Transverse colon (tissue), 4 donors: ENCODE measurements at regions not wholly inside any gene's neighbourhood (a gene's known extent, or its start where the extent isn't known, plus 50 kb on each side); places are given as distances from the start of the nearest gene placed in this dataset.

Source experiments
- DNase-seq: peaks from one replicate; pipeline ENCODE4 v3.0.0-alpha.2; 2019
- H3K27ac ChIP-seq, 4 donors: fragments of 200-600 bp; sonication (generic); 2 replicates each; pipeline ENCODE4 v1.5.1; 2016 to 2018; ENCODE audit warnings: inconsistent platforms in 4 of 4
- H3K27me3 ChIP-seq: fragments of 200-600 bp; sonication (generic); 2 replicates; pipeline ENCODE4 v1.5.1; 2017; ENCODE audit warnings: inconsistent platforms
- H3K36me3 ChIP-seq, 4 donors: fragments of 200-600 bp; sonication (generic); 2 replicates each; pipeline ENCODE4 v1.5.1; 2017 to 2019; ENCODE audit warnings: inconsistent platforms in 4 of 4
- H3K4me1 ChIP-seq, 4 donors: fragments of 200-600 bp; sonication (generic); 2 replicates each; pipeline ENCODE4 v1.5.1; 2017 to 2020; ENCODE audit warnings: inconsistent platforms in 4 of 4
- H3K4me3 ChIP-seq, 4 donors: fragments of 200-600 bp; sonication (generic); 1 replicate in 1 of 4; 2 replicates in 3 of 4; pipeline versions ENCODE4 v1.5.1 to v1.6.1; 2017 to 2019; ENCODE audit warnings: inconsistent platforms in 4 of 4
- H3K9me3 ChIP-seq, 2 donors: fragments of 200-600 bp; sonication (generic); 2 replicates each; pipeline ENCODE4 v1.5.1; 2017 to 2019; ENCODE audit warnings: inconsistent platforms in 2 of 2
- EP300 ChIP-seq: sonication (generic); formaldehyde crosslinking; IDR thresholded peaks from one replicate; pipeline ENCODE4 v1.6.1; 2017; ENCODE audit warnings: antibody characterized with exemption, low read depth
- POLR2A ChIP-seq: fragments of 450-650 bp; IDR thresholded peaks from one replicate; pipeline ENCODE4 v1.6.1; 2016; ENCODE audit warnings: antibody characterized with exemption, mild to moderate bottlenecking, moderate library complexity
- POLR2AphosphoS5 ChIP-seq, 3 donors: sonication (generic); formaldehyde crosslinking; IDR thresholded peaks; one replicate each; pipeline ENCODE4 v1.6.1; 2016; ENCODE audit warnings: antibody characterized with exemption in 3 of 3
- WGBS, 2 donors: methylation state at CpG; one replicate each; pipeline ENCODE4 v1.1.5; 2018; ENCODE audit warnings: low coverage in 1 of 2; 5-methylcytosine and 5-hydroxymethylcytosine counted together
- in situ Hi-C, 4 donors: fragments of 200-750 bp; cut with MboI; loops; one replicate each; pipeline versions ENCODE4 v1.15.0 to v1.15.1; 2017; ENCODE audit warnings: low sequenced_read_pairs in 3 of 4, low pct_ligation_motif_present in 1 of 4, low pct_unique_long_range_greater_than_20kb in 1 of 4
- intact Hi-C: fragments of 100-400 bp; cut with DNase I; formaldehyde crosslinking; loops from one replicate; pipeline ENCODE4 v1.15.1; 2023; ENCODE audit warnings: low total_unique reads
- TF ChIP-seq, protein P1 (sequence below), 5 experiments: fragments of 200-600 bp in 3 of 5; fragments of 450-650 bp in 2 of 5; sonication (generic) in 3 of 5; IDR thresholded peaks; 1 replicate in 2 of 5; 2 replicates in 3 of 5; pipeline ENCODE4 v1.5.1; 2016 to 2017; ENCODE audit warnings: antibody characterized with exemption in 5 of 5, inconsistent platforms in 3 of 5, mild to moderate bottlenecking in 2 of 5, moderate library complexity in 1 of 5

DNA sequence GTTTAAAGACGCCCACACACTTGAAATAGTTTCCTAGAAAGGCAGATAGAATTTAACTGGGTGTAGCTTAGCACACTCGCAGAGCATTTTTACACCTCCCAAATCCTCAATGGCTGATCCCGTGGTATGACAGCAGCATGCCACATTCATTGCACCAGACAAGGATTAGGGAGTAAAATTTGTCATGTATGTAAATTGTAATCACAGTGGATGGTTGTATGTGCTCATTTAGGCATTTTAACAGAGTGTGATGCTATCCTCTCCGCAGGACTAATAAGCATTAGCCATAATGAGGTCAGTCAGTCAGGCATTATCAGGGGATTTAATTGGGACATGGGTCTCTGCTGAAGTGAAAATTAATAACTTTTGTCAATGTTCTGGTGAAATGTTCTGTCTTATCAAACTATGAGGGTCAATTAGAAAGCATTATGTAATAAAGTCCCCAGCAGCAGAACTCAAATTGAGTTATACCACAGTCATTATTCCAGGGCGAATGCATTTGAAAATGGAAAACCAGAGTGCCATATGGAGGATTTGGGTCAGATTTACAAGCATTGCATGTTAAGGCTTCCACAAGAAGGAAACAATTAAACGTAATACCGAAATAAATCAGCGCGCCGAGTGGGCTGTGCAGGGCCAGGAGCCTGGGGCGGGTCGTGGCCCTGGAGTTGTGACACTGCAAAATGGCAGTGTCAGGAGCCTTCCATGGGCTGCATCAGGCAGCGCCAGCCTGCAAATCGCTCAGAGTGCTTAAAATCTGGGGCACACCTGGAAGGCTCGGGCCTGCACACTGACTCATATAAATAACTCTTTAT is 602.2 kb downstream of the BNC2 start:
- H3K9me3 ChIP-seq: no peaks in the 10 kb centered on the region
- in situ Hi-C loops (loop anchor here in 1 of 4 donors (10.0 kb wide), 1 partner anchor 57 kb away; no protein-coding TSS in a partner anchor), intact Hi-C loops (no loop called here)
- H3K36me3 ChIP-seq: no peaks in the 10 kb centered on the region
- peak overlapping the region in 1 of 4 donors; percentile 38 for H3K4me3 ChIP-seq
- TF ChIP-seq POLR2AphosphoS5 (IDR thresholded peaks at IDR 0.05) (no peak), EP300 (no peak)
- TF ChIP-seq, protein P1, sequence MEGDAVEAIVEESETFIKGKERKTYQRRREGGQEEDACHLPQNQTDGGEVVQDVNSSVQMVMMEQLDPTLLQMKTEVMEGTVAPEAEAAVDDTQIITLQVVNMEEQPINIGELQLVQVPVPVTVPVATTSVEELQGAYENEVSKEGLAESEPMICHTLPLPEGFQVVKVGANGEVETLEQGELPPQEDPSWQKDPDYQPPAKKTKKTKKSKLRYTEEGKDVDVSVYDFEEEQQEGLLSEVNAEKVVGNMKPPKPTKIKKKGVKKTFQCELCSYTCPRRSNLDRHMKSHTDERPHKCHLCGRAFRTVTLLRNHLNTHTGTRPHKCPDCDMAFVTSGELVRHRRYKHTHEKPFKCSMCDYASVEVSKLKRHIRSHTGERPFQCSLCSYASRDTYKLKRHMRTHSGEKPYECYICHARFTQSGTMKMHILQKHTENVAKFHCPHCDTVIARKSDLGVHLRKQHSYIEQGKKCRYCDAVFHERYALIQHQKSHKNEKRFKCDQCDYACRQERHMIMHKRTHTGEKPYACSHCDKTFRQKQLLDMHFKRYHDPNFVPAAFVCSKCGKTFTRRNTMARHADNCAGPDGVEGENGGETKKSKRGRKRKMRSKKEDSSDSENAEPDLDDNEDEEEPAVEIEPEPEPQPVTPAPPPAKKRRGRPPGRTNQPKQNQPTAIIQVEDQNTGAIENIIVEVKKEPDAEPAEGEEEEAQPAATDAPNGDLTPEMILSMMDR (IDR thresholded peaks at IDR 0.05): no peak
- H3K27ac ChIP-seq: peak overlapping the region in 3 of 4 donors; percentile 50 to 55 (median 54)
- H3K27me3 ChIP-seq: no peaks in the 10 kb centered on the region
- peaks cover 0 to 15% (median 2%) of the 10 kb centered on the region in 4 donors for H3K4me1 ChIP-seq
- 59 to 85% methylated on average over 4 to 15 of the region's 15 CpGs for WGBS, 2 donors
- DNase-seq: no peak

DNA sequence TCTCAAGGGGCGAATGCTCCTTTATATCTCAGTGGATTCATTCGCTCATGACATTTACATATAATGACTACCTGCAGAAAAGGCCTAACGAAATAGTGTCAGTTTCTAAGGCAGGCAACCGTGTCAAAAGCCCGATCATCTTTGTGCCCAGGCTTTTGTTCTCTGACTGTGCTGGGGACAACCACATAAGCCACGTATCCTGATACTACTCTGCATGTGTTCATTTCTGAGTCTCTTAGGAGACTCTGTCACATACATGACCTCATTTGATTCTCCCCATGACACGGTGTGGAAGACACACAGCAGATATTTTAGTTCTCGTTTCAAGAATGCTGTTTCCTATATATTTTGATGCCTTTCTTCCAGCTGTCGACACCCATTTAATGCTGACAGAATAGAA is 598.5 kb downstream of the BNC2 start:
- no peak for DNase-seq
- peaks cover 0 to 12% (median 2%) of the 10 kb centered on the region in 4 donors for H3K4me1 ChIP-seq
- 74 to 81% methylated on average over 9 of the region's 9 CpGs for WGBS, 2 donors

DNA sequence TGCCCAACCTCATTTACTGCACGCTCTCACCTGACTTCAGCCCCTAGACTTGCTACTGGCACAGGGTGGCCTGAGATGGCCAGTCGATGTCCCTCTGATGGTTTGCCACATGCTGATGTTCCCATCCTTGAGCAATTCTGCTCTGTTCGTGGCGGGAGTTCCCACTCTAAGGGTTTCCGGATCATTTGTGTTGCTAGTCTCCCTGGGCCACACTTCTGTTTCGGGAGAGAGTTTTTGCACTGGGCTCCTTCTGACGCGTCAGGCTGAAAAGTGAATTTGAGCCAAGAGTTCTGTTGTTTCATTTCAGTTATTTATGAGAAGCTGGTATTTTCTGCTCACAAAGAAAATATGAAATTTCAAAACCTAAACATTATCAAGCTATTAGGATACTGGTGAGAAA is 597.7 kb downstream of the BNC2 start:
- H3K27me3 ChIP-seq: no peaks in the 10 kb centered on the region
- in situ Hi-C loops (no loop called here), intact Hi-C loops (no loop called here)
- no peak overlapping the region for H3K4me3 ChIP-seq
- TF ChIP-seq, protein P1 (IDR thresholded peaks at IDR 0.05): no peak
- TF ChIP-seq POLR2A: no peak
- TF ChIP-seq EP300: no peak
- no peak for TF ChIP-seq POLR2AphosphoS5 (IDR thresholded peaks at IDR 0.05)
- H3K4me1 ChIP-seq: peaks cover 0 to 4% (median under 1%) of the 10 kb centered on the region in 4 donors
- no peaks in the 10 kb centered on the region for H3K36me3 ChIP-seq
- no peak for DNase-seq
- no peak overlapping the region for H3K27ac ChIP-seq
- WGBS, 2 donors: 77 to 85% methylated on average over 4 to 8 of the region's 8 CpGs
- H3K9me3 ChIP-seq: no peaks in the 10 kb centered on the region

More for the DNA sequence above, 598.5 kb downstream of the BNC2 start:
- in situ Hi-C loops: no loop called here
- H3K9me3 ChIP-seq: no peaks in the 10 kb centered on the region
- intact Hi-C loops: no loop called here
- no peak for TF ChIP-seq POLR2AphosphoS5 (IDR thresholded peaks at IDR 0.05)
- no peak overlapping the region for H3K4me3 ChIP-seq
- no peaks in the 10 kb centered on the region for H3K36me3 ChIP-seq
- H3K27ac ChIP-seq: no peak overlapping the region
- no peaks in the 10 kb centered on the region for H3K27me3 ChIP-seq

DNA sequence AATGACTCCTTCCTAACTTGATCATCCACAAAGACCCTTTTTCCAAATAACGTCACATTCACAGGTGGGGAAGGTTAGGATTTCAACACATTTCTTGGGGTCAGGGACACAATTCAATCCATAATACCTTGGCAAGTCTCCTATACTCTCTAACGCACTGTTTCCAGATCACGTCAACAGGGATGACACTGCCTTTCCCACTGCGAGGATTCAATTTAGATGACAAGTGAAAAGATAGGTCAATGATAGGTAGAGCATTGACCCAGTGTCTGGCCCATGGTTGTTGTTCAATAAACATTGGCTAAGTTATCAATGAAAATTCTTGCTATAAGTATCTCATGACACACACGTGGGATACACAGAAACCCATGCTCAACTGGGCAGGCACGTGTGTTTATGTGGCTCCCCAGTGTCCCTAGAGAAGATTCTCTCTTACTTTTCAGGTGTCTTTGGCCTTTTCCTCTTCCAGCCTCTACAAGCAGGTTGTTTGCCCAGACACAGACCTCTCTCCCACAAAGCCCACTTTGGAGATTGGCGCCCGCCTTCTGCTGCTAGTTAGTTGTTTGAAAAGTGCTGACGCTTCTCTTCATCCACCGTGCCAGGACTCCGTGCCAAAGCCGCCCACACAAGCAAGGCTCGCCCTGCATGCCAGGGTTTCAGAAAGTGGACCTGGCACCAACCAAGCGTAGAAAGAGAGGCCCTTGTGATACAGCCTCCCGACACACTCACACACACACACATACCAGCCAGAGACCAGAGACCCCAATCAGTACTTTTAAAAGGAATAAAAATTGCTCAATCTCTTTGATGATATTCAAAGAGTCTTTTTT is 594.5 kb downstream of the BNC2 start:
- in situ Hi-C loops: no loop called here
- Histone ChIP-seq H3K4me3 (no peak overlapping the region), H3K36me3 (no peaks in the 10 kb centered on the region), H3K27ac (no peak overlapping the region), H3K27me3 (no peaks in the 10 kb centered on the region), H3K9me3 (no peaks in the 10 kb centered on the region), H3K4me1 (no peaks in the 10 kb centered on the region)
- DNase-seq: no peak
- no peak for TF ChIP-seq POLR2A
- no peak for TF ChIP-seq POLR2AphosphoS5 (IDR thresholded peaks at IDR 0.05)
- intact Hi-C loops: no loop called here
- WGBS, 2 donors: 60 to 88% methylated on average over 1 to 15 of the region's 15 CpGs

DNA sequence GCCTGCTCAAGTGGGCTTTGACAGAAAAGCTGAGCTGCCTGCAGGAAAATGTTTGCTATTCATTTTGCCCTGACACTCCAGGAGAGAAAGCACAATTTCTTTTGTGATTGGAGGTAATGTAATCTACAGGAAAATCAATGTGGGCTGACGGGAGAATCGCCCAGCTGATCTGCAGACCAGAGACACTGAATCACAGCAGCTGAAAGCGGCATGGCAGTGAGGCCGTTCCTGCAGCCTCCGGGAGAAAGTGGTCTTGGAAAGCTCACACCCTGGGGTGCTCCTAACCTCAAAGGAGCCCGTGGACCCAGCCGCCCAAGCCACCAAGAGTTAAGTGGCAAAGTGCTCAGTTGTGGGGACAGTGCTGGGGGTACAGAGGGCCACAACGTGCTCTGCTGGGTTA is 593.6 kb downstream of the BNC2 start:
- intact Hi-C loops (no loop called here), in situ Hi-C loops (no loop called here)
- Histone ChIP-seq H3K27ac (no peak overlapping the region), H3K4me1 (peaks cover 0 to 1% (median 0%) of the 10 kb centered on the region in 4 donors), H3K4me3 (no peak overlapping the region), H3K27me3 (no peaks in the 10 kb centered on the region), H3K36me3 (no peaks in the 10 kb centered on the region), H3K9me3 (no peaks in the 10 kb centered on the region)
- DNase-seq: no peak
- TF ChIP-seq, protein P1 (IDR thresholded peaks at IDR 0.05): no peak
- WGBS, 2 donors: 93% methylated on average over 8 of the region's 8 CpGs; no CpG with 5 or more reads in 1 of the 2 donors
